Left cardiac atrium (tissue), 4 donors: ENCODE measurements at regions not wholly inside any gene's neighbourhood (a gene's known extent, or its start where the extent isn't known, plus 50 kb on each side); places are given as distances from the start of the nearest gene placed in this dataset.
"Not testable (repeated sequence)": the region's sequence is repeated elsewhere in the genome, so short reads cannot be mapped to it uniquely, and the experiment has no call there.

Experiments used
- ATAC-seq, 2 donors: fragments of 200-7000 bp; cut with Tn5 transposase; one replicate each; pipeline ENCODE4 v1.9.1; 2020; ENCODE audit warnings: mild to moderate bottlenecking in 2 of 2, moderate library complexity in 2 of 2
- DNase-seq: peaks from one replicate; pipeline ENCODE4 v3.0.0-alpha.2; 2020
- intact Hi-C, 2 donors: fragments of 100-400 bp; cut with DNase I; formaldehyde crosslinking; loops; one replicate each; pipeline versions ENCODE4 v1.14.1 to v1.15.1; 2022 to 2023
- donor health status: DM: no; HTN: yes; CAD: no.
- donor health status: DM: no; HTN: yes; CAD: no; lungs with severe emphysema.
- donor health status: DM: yes; HTN: yes; CAD: no.
- donor health status: Dilated cardiomyopathy.

- ATAC-seq (no peak), DNase-seq (no peak)
- intact Hi-C loops = no loop called here
Observed at GRCh38 chr3:78430741-78431140, 1337.1 kb downstream of the ROBO1 start.

GRCh38 chr3:78434801-78435200, 1333.0 kb downstream of the ROBO1 start:
- intact Hi-C loops = no loop called here

DNA sequence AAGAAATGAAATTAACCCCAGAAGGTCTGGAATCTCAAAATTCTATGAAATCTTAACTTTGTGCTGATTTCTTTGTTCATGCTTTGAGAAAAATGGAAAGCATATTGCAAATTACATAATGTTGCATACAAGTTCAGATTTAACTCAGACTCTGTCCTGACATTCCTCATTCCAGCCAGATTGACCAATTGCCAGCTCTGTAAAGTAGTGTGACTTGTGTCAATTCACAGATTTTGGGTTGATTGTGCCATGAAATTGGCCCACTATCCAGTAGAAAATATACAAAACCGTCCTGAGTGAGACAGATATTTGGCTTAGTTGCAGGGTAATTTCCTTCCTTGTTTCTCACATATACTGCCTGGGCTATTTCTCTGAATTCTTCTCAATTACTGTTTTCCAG, 1312.6 kb downstream of the ROBO1 start:
- ATAC-seq = no peak
- DNase-seq = no peak
- intact Hi-C loops = no loop called here

More at GRCh38 chr3:78434801-78435200, 1333.0 kb downstream of the ROBO1 start:
- DNase-seq = no peak
- no peak for ATAC-seq

- DNase-seq = no peak
- intact Hi-C loops = no loop called here
- ATAC-seq = no peak
Observed at GRCh38 chr3:78455712-78456433, 1311.9 kb downstream of the ROBO1 start.

- no peak for ATAC-seq
- intact Hi-C loops = no loop called here
- no peak for DNase-seq
Observed at GRCh38 chr3:78459796-78460195, 1308.0 kb downstream of the ROBO1 start.

- DNase-seq (no peak), ATAC-seq (no peak)
- intact Hi-C loops = no loop called here
Observed at GRCh38 chr3:78462021-78462420, 1305.8 kb downstream of the ROBO1 start.

DNA sequence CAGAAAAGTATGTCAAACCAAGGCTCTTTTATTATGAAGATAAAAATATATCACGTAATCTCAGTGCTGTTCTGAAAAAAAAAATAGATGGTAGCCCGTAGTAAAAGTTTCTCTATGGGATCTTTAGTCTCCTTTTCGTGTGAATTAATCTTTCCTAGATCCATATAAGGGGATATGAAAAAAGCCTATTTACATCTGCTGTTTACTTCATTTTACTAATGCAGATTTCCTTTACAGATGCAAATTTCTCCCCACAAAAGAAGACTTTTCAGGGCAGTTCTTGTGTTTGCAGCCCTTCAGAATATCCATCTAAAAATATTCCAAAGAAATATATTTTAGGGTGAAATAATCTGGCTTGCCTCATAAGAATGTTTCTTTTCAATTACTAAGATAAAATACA, 1291.7 kb downstream of the ROBO1 start:
- intact Hi-C loops = no loop called here
- no peak for ATAC-seq

DNA sequence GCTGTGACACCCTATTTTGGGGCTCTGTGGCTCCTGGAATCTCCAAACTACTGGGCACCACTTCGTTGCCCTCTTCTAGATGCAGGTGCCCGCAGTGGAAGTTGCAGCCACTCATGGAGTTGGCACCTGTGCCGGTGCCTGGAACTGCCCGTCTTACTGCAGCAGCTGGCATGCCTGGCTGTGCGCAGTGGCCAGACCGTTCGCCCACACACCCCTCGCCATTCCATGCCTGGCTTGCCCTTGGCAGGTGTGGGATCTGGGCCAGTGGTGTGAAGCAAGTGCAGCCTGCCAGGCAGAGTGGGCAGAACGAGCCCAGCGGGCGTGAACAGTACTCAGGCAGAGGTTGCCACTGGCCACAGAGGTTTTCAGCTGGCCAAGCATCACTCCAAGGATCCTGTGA, 1286.7 kb downstream of the ROBO1 start:
- ATAC-seq (no peak), DNase-seq (no peak)
- intact Hi-C loops = no loop called here

More for the DNA sequence above, 1291.7 kb downstream of the ROBO1 start:
- no peak for DNase-seq

DNA sequence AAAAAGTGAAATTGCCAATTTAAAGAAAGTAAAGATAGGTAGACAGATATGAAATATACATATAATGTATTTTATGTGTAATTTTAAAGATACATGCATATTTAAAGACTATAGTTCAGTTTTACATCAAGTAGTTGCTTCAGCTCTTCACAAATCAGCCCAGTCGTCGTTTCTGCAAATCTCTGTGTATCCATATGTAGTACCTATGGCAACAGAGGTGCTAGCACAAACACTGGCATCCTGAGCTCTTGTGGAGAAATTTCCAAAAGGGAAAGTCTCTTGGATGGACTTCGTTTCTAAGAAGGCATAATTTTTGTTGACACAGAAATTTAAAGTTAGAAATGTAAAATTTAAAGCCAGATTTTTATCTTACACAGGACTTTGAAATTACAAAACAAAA, 1284.7 kb downstream of the ROBO1 start:
- intact Hi-C loops = no loop called here
- ATAC-seq (no peak), DNase-seq (no peak)

GRCh38 chr3:78494851-78495250, 1272.9 kb downstream of the ROBO1 start:
- DNase-seq (no peak), ATAC-seq (no peak)

DNA sequence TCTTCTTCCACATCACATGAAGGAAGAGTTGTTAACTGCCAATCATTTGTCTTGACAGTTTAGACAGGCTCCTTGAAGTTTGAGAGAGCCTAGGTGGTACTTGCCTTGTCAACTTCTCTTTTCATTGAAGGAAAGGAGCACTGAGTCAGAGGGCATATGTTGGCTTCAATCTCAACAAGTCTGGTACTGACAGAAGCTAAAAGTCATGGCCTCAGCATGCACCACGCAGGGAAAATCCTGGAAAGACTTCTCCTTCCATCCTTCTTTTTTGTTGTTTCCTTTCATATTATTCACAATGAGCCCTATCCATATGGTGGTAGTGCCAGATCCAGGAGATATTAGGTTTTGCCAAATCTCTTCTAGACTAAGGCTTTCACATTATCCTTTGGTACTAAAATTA, 1272.5 kb downstream of the ROBO1 start:
- ATAC-seq (no peak), DNase-seq (no peak)
- intact Hi-C loops = no loop called here

More at GRCh38 chr3:78494851-78495250, 1272.9 kb downstream of the ROBO1 start:
- intact Hi-C loops = no loop called here

GRCh38 chr3:78496501-78496900, 1271.3 kb downstream of the ROBO1 start:
- ATAC-seq = peak in 1 of 2 donors; percentile 12

GRCh38 chr3:78497021-78497420, 1270.8 kb downstream of the ROBO1 start:
- intact Hi-C loops = no loop called here
- DNase-seq (peak; percentile 20), ATAC-seq (peak; percentile 76 to 80)

More at GRCh38 chr3:78496501-78496900, 1271.3 kb downstream of the ROBO1 start:
- DNase-seq = no peak
- intact Hi-C loops = no loop called here

DNA sequence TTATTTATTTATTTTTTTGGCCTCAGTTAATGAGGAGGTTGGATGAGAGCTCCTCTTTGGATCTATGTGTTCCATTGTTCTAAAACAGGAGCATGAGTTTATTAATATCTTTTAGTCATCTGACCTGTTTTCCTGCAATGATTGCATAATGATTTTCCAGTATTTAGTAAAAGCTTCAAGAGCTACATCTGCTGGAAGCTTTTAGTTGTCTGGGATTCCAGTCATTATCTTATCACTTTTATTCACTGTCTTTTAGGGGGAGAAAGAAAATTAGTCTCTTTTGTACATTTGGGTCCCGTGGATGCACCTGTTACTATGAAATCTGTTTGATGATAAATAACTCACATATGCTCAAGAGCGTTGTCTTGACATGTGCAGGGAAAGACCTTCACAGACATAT, 1270.0 kb downstream of the ROBO1 start:
- intact Hi-C loops = no loop called here
- DNase-seq (no peak), ATAC-seq (no peak)

DNA sequence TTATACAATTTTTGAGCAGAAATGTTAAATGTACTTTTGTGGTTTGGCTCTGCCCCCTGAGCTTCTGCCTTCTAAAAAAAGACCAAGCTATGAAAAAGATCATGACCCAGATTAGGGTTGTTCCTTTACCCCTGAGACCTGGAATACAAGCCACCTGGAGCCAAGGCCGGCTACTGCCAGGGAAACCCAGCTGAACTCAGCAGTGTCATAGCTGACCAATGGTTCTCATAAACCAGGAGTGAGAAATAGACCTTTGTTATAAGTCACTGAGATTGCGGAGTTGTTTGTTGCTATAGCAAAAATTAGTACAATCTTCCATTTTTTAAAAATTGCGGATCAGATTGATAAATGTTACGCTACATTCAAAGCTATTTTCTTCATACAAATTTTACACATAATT, 1261.7 kb downstream of the ROBO1 start:
- intact Hi-C loops = no loop called here
- no peak for ATAC-seq
- no peak for DNase-seq

- peak in 1 of 2 donors; percentile 54 for ATAC-seq
- intact Hi-C loops = no loop called here
- no peak for DNase-seq
Observed at GRCh38 chr3:78506581-78507195, 1261.1 kb downstream of the ROBO1 start.

DNA sequence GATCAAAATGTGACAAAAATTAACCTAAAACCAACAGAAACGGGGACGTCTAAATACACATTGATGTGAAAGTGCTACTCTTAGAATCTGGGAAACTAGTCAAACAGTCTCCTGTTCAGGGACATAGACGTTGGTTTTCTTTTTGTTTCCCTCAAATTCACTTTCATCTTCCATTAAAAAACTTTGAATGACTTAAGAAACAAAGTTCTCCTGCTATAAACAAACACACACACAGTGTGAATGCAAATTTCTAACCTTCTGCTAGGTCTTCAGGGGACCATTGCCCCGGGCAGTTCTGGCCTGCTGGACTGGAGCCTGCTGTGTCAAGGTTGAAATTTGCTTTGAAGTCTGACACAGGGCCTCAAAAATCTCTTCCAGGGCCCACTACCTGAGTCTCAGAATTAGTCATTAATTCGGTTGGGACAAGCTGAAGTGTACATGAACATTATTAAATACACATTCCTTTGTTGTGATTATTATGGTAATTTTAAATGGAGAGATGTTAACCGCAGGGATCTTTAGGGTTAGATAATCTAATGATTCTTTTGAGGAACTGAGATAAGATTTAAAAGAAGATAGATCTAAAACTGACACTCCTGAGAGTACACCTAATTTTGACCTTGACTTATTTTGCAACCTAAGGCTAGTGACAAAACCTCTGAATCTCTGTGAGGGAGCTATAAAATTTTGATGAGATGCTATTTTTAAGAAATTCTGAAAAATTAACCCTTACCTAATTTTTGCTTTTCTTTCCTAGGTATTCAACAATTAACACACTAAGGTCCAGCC, 1260.4 kb downstream of the ROBO1 start:
- DNase-seq (no peak), ATAC-seq (no peak)
- intact Hi-C loops = no loop called here

- DNase-seq = no peak
- intact Hi-C loops = no loop called here
- no peak for ATAC-seq
Observed at GRCh38 chr3:78511840-78512239, 1256.0 kb downstream of the ROBO1 start.

DNA sequence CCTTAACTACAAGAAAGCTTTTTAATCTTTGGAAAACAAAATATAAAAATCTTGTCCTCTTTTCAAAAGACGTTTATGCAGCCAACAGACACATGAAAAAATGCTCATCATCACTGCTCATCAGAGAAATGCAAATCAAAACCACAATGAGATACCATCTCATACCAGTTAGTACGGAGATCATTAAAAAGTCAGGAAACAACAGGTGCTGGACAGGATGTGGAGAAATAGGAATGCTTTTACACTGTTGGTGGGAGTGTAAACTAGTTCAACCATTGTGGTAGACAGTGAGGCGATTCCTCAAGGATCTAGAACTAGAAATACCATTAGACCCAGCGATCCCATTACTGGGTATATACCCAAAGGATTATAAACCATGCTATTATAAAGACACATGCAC, 1255.0 kb downstream of the ROBO1 start:
- intact Hi-C loops, DNase-seq, ATAC-seq: not testable (repeated sequence)

GRCh38 chr3:78516437-78516836, 1251.4 kb downstream of the ROBO1 start:
- ATAC-seq (no peak), DNase-seq (no peak)
- intact Hi-C loops = no loop called here
